ENCODE measurements at regions not wholly inside any gene's neighbourhood (a gene's known extent, or its start where the extent isn't known, plus 50 kb on each side); places are given as distances from the start of the nearest gene placed in this dataset.

GRCh38 chr18:76594966-76595365 lies 99.9 kb upstream of the ZNF516 start:
- no peak for DNase-seq

DNA sequence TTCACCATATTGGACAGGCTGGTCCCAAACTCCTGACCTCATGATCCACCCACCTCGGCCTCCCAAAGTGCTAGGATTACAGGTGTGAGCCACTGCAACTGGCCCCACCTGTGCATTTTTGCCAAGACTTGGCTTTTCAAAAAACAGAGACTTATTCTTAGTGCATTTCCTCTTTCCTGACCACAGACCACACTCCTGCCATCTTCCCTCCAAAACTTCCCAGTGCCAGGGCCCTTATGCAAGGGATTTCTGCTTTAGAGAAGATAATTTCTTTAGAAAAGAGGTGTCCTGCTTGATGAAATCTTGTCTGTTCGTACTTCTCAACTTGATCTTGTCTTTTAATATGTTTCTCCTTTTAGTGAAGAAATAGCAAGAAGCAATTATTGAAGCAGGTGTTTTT lies 98.8 kb upstream of the ZNF516 start:
- no peak for DNase-seq

GRCh38 chr18:76592981-76593381 lies 97.9 kb upstream of the ZNF516 start:
- DNase-seq, result peak; percentile 68

DNA sequence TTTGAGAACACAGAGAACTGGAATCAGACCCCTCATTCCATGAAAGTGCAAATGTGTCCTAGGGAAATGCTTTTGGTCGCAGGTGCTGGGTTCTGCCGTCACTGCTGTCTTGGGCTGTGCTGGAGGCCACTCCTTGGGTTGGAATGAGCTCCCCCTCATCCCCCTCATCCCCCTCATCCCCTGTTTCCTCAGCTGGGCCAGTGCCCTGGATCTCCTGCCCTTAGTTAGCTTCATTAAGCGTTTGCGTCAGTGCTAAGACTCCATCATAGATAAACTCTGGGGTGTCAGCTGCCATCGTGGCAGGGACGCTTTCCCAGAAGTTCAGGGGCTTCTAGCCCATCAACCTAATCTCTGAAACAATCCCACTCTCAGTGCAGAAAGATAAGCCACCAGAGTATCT lies 97.1 kb upstream of the ZNF516 start:
- DNase-seq, result no peak

DNA sequence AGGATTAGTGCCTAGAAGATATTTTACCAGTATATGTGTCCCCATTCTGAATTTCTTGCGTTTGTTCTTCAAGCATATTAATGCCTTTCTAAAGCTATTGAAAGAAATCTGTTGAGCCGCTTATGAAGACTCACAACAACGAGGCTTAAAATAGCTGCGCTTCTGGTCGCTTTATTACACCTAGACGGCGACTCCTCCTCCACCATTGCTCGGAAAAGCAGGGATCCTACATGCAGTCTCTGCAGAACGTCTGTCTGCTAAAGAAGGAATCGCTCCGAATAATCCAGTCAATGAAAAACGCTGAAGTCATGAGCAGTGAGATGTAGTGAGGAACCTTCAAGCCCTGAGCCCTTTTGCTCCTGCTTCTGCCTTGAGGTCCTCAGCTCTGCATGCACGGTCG lies 94.8 kb upstream of the ZNF516 start:
- peak; percentile 41 for DNase-seq

DNA sequence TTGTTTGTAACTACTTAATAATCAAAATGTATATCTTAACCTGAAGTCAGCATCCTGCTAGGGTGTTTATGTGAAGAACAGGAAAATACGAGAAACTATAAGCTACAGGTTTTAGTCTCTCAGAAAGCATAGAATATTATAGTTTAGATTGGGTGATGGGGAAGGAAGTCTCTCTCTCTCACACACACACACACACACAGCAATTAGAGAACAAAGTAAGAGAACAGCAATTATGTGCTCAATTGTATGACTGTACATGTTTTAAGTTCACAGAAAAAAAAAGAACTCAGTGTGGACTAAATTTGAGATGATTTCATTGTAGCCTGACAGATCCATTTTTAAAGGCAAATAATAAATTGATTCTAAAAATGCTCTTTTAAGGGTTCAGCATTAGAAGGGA lies 94.3 kb upstream of the ZNF516 start:
- DNase-seq, result peak; percentile 65

DNA sequence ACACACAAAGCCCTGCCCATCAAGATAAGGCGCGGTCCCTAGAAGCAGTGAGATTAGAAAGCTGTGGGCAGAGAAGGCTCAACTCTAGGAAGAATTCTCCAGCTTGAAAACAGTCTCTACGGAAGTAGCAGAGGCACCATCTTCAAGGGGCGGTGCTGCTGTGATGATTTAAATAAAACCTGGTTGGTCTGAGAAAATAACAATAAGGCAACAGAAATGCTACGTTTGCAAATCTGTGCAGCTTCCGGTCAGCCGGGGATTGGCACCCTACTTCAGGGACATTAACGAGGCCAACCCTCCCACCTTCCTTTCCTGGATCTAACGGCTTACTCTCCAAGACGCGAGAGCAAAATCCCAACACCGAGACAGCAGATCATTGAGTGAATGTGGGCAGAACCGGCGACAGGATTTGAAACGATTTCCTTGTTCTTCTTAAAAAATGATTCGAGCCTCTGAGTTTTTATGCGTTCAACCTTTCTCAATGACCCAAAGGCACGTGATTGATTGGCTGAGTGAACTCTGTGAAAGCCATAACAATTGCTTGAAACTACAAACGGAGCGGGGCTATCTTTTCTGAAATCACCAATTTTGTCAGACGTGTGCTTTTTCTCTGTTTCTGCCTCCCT lies 93.7 kb upstream of the ZNF516 start:
- DNase-seq, result peak; percentile 48

- no peak for DNase-seq
These were observed 92.8 kb upstream of the ZNF516 start for GRCh38 chr18:76587879-76588271.

GRCh38 chr18:76587147-76587878 lies 92.3 kb upstream of the ZNF516 start:
- no peak for DNase-seq

DNA sequence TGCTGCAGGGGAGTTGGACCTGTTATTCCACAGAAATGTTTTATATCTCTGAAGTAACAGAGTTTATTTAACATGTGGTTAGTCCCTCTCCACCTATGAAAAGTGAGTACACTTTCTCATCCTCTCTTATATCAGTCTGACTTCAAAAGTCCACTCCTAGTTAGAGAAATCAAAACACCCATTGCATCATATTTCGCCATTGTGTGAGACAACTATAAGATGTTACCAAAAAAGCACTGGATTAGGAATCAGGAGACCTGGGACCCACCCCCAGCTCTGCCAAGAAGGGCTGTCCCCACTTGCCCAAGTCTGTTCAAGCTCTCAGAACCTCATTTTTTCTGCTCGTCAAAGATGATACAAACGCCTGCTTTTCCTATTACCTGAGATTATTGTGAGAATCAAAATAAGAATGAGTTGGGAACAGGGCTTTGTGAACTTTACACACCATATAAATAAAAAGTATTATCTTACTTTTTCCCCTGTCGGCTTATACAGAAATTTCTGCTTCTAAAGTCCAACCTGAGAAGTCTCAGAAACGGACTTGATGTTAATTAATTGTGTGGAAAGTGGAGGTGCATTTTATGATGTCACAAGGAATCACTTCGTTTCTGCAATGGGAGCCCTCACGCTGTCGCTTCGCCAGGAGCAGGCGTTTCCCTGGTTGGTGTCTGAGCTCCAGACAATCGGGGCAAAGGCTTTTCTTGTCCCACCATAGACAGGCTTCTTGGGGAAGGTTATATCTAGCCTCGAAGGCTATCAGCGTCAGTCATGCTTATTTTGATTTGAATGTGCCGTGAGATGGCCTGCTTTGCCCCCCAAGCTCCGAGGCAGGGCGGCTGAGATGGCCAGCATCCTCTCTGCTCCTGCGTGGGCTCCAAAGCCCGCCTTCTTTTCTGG lies 89.6 kb upstream of the ZNF516 start:
- DNase-seq, result no peak

DNA sequence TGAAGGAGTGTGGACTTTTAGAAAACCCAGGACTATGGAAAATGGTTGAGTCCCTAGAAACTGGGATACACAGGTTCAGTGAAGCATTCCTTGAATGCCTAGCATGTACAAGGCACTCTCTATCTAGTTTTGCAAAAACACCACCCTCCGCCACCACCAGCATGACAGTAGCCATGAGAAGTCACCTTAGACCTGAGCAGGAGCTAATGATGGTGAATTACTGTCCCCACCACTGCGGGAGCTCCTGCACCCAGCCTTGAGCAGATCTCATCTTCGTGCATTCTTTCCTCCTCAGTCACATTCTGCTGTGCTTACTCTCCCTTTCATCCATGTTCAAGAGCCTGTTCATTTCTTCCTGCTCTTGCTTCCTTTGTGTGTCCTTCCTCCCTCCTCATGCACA lies 86.2 kb upstream of the ZNF516 start:
- DNase-seq, result no peak

- no peak for DNase-seq
These were observed 85.4 kb upstream of the ZNF516 start for GRCh38 chr18:76580288-76580962.

DNA sequence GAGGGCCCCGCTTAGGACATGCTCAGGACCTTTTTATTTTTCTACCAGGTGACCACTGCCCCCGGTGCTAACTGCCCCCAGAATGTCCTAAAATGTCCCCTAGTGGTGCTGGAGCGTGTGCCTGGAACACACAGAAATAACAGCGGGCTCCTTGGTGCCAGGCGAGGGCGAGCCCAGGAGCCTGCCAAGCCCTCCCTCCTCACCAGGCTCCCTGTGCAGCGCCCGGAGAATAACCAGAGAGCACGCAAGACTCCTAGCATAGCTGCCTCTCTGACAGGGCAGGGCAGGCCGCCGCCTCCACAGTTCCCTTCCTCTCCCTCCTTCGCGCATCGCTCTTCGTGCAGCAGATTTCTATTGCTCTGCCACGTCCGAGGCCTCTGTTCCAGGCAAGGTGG lies 84.3 kb upstream of the ZNF516 start:
- no peak for DNase-seq

GRCh38 chr18:76578571-76579300 lies 83.7 kb upstream of the ZNF516 start:
- DNase-seq, result no peak

GRCh38 chr18:76573325-76574025 lies 78.4 kb upstream of the ZNF516 start:
- peak; percentile 41 for DNase-seq

- peak; percentile 78 for DNase-seq
These were observed 77.6 kb upstream of the ZNF516 start for GRCh38 chr18:76572518-76573247.

DNA sequence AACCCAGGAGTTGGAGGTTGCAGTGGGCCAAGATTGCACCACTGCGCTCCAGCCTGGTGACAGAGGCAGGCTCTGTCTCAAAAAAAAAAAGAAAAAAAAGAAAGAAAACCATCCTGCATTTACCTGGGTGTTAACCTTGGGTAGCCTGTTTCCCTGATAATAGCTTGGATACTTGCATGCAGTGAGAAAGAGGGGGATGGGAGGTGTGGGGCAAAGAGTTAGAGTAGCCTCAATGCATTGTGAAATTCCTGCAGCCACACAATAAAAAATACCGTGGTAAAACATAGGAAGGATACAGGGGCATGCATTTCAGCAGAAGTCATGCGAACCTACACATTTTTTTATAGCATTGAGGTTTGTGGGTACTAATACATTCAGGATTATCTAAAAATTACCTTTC lies 76.6 kb upstream of the ZNF516 start:
- DNase-seq, result no peak

DNA sequence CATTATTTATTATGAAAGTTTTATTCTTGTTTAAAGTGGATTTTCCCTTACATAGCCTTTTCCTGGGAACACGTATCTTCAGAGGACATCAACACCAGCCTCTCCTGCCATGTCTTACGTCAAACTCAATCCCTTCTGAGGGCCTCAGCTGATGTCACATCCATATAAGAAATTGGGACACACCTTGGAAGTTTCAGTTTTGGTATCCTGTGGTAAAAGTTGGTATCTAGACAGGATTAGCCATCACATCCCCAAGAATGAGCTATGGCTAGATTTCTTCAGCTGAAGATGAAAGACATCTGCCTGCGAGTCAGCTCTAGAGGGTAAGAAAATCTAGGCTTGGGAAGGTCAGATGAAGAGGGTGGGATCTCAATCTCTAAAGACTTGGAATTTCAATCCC lies 75.8 kb upstream of the ZNF516 start:
- DNase-seq, result no peak

DNA sequence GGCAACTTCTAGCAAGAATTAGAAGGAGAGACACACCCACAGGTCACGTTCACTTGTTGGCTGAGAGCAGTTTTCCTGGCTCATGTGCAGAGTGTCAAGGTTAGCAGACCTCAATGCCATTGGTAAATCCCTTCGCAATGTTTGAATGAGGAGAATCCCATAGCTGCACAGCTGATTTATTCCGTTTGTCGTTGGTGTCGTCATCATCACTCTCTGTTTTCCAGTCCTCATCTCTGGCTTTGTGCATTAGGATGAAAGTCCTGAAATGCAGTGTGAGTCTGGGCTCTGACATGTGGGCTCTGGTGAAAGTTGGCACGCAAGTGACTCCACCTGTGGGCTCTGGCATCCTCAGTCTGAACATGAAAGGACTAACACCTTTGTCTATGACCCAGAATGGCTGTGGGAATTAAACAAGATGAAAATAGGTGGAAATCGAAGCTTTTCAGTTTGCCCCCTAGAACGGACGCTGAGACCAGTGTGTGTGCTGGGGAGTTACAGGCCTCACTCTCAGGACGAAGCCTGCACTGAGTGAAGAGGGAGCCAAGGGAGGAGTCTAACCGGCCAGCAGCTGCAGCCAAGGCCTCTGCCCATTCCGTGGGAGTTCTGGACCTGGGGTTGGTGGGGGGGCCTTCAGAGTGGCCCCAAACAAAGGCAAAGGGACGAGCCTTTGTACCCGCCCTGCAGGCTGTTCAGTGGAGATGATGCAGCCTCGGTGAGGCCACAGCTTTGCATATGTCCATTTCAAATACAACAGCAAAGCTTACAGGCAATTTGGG lies 74.8 kb upstream of the ZNF516 start:
- DNase-seq, result no peak

GRCh38 chr18:76568731-76569130 lies 73.7 kb upstream of the ZNF516 start:
- DNase-seq, result no peak
